ENCODE measurements at regions not wholly inside any gene's neighbourhood (a gene's known extent, or its start where the extent isn't known, plus 50 kb on each side); places are given as distances from the start of the nearest gene placed in this dataset.
"Not testable (repeated sequence)": the region's sequence is repeated elsewhere in the genome, so short reads cannot be mapped to it uniquely, and the experiment has no call there.

DNA sequence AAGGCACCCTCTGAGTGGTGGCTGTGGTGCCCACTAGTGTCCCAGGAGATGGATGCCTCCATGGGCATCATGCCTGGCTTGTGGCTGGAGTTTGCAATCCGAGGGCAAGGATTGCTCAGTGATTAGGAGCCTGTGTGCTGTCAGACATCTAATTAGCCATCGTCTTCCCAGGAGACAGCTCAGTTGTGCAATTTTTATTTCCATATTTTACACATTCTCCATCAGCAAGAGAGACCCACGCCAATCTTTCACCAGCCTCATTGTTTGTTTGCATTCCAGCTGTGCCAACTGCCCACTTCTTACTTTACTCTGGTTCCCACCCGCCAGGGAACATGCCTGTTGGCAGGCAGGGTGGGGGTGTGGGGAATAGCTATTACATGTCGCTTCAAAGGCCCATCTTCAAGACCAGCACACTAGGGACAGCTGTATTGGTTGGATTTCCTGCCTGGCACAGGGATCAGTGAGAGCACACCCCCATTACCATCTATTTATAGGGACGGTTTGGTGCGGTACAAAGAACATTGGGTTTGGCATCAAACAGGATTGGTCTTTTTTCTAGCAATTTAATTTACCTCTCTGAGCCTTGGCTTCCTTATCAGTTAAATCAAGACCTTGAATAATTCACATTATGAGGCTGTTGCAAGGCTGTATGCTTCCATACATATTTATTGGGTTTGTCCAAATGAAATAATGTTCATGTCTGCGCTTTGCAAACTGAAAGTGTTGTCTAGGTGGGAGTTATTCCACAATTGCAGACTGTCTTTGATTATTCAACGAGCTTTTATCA, 80.7 kb upstream of the NAV2 start:
- Histone ChIP-seq H3K27me3 (replicated peaks; ENCODE audit: control insufficient read depth, insufficient read depth, low read length, poor library complexity, severe bottlenecking) (no peaks in the 10 kb centered on the region), H3K9me3 (ENCODE audit: control insufficient read depth, low read length) (no peaks in the 10 kb centered on the region), H3K36me3 (ENCODE audit: control insufficient read depth, insufficient read depth, low read length) (no peaks in the 10 kb centered on the region), H3K4me1 (ENCODE audit: control insufficient read depth, insufficient read depth, low read length, poor library complexity, severe bottlenecking) (no peaks in the 10 kb centered on the region), H3K4me3 (ENCODE audit: insufficient read depth, low read depth, low read length, poor library complexity, severe bottlenecking) (no peak overlapping the region), H3K27ac (ENCODE audit: insufficient read depth, low read length, poor library complexity, severe bottlenecking) (no peak overlapping the region)
- DNase-seq, result no peak

DNA sequence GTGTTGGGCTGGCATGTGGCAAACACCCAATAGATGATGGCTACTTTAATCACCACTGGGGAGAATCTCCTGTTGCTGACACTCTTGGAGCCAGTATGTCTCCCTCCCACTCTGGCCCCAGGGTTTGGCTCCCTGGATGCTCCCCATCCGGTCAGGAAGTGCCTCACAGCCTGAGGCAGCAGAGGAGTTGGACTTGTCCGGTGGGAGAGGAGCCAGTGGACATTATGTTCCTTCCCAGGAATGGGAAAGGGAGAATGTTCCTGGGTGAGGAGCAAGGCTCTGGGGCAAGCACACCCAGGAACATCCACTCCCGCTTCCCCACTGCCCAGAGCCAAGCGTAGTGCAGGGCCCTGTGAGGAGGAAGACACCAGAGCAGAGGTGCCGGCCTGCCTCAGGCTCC, 84.6 kb upstream of the NAV2 start:
- H3K4me1 ChIP-seq (ENCODE audit: control insufficient read depth, insufficient read depth, low read length, poor library complexity, severe bottlenecking), result no peaks in the 10 kb centered on the region

DNA sequence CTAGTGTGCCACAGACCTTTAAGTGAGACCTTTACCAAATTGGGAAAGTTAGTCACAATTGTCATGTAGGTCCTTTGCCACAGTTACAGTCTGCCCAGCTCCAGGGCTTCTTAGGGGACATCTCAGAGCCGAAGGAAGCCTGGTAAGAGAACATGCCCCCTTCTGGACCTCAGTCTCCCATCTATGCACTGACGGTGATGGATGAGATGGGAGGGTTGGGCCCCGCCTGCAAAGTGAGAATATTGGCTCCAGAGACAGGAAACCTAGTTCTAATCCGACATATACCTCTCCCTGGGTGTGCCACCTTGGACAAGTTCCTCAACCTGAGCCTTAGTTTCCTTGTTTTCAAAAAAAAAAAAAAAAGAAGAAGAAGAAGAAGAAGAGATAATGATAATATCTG, 85.1 kb upstream of the NAV2 start:
- no peak for DNase-seq
- H3K4me3 ChIP-seq (ENCODE audit: insufficient read depth, low read depth, low read length, poor library complexity, severe bottlenecking), result no peak overlapping the region
- H3K4me1 ChIP-seq (ENCODE audit: control insufficient read depth, insufficient read depth, low read length, poor library complexity, severe bottlenecking), result no peaks in the 10 kb centered on the region
- H3K27ac ChIP-seq (ENCODE audit: insufficient read depth, low read length, poor library complexity, severe bottlenecking), result no peak overlapping the region
- no peaks in the 10 kb centered on the region for H3K9me3 ChIP-seq (ENCODE audit: control insufficient read depth, low read length)
- no peaks in the 10 kb centered on the region for H3K27me3 ChIP-seq (replicated peaks; ENCODE audit: control insufficient read depth, insufficient read depth, low read length, poor library complexity, severe bottlenecking)
- H3K36me3 ChIP-seq (ENCODE audit: control insufficient read depth, insufficient read depth, low read length), result no peaks in the 10 kb centered on the region

More for the DNA sequence above, 84.6 kb upstream of the NAV2 start:
- Histone ChIP-seq H3K36me3 (ENCODE audit: control insufficient read depth, insufficient read depth, low read length) (no peaks in the 10 kb centered on the region), H3K9me3 (ENCODE audit: control insufficient read depth, low read length) (no peaks in the 10 kb centered on the region), H3K4me3 (ENCODE audit: insufficient read depth, low read depth, low read length, poor library complexity, severe bottlenecking) (no peak overlapping the region), H3K27ac (ENCODE audit: insufficient read depth, low read length, poor library complexity, severe bottlenecking) (no peak overlapping the region), H3K27me3 (replicated peaks; ENCODE audit: control insufficient read depth, insufficient read depth, low read length, poor library complexity, severe bottlenecking) (no peaks in the 10 kb centered on the region)
- no peak for DNase-seq

DNA sequence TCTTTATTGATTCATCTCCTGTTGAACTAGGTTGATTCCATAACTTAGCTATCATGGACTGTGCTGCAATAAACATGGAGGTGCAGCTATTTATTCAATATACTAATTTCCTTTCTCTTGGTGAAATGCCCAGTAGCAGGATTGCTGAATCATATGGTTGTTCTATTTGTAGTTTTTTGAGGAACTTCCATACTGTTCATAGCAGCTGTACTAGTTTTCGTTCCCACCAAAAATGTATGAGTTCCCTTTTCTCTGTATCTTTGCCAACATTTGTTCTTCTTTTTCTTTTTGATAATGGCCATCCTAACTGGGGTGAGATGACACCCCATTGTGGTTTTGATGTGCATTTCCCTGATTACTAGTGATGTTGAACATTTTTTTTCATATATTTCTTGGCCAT, 87.2 kb upstream of the NAV2 start:
- Histone ChIP-seq H3K36me3 (ENCODE audit: control insufficient read depth, insufficient read depth, low read length) (no peaks in the 10 kb centered on the region), H3K9me3 (ENCODE audit: control insufficient read depth, low read length) (no peaks in the 10 kb centered on the region), H3K27ac (ENCODE audit: insufficient read depth, low read length, poor library complexity, severe bottlenecking) (no peak overlapping the region), H3K4me1 (ENCODE audit: control insufficient read depth, insufficient read depth, low read length, poor library complexity, severe bottlenecking) (no peaks in the 10 kb centered on the region), H3K27me3 (replicated peaks; ENCODE audit: control insufficient read depth, insufficient read depth, low read length, poor library complexity, severe bottlenecking) (no peaks in the 10 kb centered on the region), H3K4me3 (ENCODE audit: insufficient read depth, low read depth, low read length, poor library complexity, severe bottlenecking) (no peak overlapping the region)
- no peak for DNase-seq

DNA sequence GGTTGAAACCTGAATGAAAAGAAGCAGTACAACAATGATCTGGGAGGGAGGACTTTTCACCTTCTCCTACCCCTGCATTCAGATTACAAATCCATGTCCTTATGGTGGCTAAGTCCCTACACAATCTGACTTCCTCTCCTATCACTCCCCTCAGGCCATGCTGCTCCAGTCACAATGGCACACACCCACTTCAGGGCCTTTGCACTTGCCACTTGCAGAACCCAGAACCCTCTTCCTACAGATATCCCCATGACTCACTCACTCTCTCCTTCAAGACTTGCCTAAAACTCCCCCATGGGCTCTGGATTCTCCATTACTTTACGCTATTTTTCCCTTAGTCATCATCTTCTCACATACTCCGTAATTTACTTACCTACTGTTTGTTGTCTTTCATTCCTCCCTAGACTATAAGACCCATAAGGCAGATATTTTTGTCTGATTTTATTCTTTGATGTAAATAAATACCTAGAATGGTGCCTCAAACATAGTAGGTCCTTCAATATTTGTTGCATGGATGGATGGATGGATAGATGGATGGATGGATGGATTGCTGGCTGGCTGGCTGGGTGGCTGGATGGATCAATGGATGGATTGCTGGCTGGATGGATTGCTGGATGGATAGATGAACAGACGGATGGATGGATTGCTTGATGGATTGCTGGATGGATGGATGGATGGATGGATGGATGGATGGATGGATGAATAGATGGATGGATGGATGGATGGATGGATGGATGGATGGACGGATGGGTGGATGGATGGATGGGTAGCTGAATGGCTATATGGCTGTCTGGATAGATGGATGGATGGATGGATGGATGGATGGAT, 94.7 kb upstream of the NAV2 start:
- no peaks in the 10 kb centered on the region for H3K9me3 ChIP-seq (ENCODE audit: control insufficient read depth, low read length)
- DNase-seq, result no peak
- no peaks in the 10 kb centered on the region for H3K4me1 ChIP-seq (ENCODE audit: control insufficient read depth, insufficient read depth, low read length, poor library complexity, severe bottlenecking)
- H3K27ac ChIP-seq (ENCODE audit: insufficient read depth, low read length, poor library complexity, severe bottlenecking), result no peak overlapping the region
- no peaks in the 10 kb centered on the region for H3K36me3 ChIP-seq (ENCODE audit: control insufficient read depth, insufficient read depth, low read length)
- no peaks in the 10 kb centered on the region for H3K27me3 ChIP-seq (replicated peaks; ENCODE audit: control insufficient read depth, insufficient read depth, low read length, poor library complexity, severe bottlenecking)
- no peak overlapping the region for H3K4me3 ChIP-seq (ENCODE audit: insufficient read depth, low read depth, low read length, poor library complexity, severe bottlenecking)

DNA sequence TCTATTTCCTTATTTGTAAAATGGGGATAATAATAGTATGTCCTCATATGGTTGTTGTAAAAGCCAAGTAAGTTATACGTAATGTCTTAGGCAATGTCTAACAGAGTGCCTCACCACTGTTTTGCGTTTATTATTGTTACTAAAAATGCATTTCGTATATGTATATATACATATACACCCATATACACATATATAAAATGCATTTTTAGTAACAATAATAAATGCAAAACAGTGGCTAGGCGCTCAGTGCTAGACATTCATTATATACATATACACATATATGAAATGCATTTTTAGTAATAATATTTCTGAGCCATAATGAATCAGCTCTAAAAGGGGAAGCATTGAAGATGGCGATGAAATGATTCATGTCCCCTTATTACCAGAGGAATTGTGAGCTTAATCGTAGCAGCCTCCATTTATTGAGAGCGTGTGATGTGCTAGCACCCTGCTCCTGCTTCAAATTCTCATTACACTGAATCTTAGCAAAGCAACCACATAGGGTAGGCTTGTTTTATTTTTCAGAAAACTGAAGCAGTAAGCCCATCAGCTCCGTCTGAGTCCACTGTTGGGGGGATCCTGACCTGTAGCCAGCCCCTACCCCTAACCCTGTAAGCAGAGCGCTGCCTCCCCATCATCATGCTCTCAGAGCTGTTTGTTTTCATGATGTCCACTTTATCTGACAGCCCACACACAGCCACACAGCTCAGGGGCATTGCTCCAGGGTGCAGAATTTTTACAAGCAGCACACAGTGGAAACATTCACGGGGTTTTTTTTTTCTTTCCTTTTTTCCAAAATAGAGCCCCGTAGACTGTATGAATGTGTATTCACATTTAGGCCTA, 97.1 kb upstream of the NAV2 start:
- H3K4me1 ChIP-seq (ENCODE audit: control insufficient read depth, insufficient read depth, low read length, poor library complexity, severe bottlenecking), result no peaks in the 10 kb centered on the region
- H3K4me3 ChIP-seq (ENCODE audit: insufficient read depth, low read depth, low read length, poor library complexity, severe bottlenecking), result no peak overlapping the region
- H3K27ac ChIP-seq (ENCODE audit: insufficient read depth, low read length, poor library complexity, severe bottlenecking), result no peak overlapping the region
- H3K27me3 ChIP-seq (replicated peaks; ENCODE audit: control insufficient read depth, insufficient read depth, low read length, poor library complexity, severe bottlenecking), result no peaks in the 10 kb centered on the region
- DNase-seq, result no peak
- no peaks in the 10 kb centered on the region for H3K9me3 ChIP-seq (ENCODE audit: control insufficient read depth, low read length)
- H3K36me3 ChIP-seq (ENCODE audit: control insufficient read depth, insufficient read depth, low read length), result no peaks in the 10 kb centered on the region

DNA sequence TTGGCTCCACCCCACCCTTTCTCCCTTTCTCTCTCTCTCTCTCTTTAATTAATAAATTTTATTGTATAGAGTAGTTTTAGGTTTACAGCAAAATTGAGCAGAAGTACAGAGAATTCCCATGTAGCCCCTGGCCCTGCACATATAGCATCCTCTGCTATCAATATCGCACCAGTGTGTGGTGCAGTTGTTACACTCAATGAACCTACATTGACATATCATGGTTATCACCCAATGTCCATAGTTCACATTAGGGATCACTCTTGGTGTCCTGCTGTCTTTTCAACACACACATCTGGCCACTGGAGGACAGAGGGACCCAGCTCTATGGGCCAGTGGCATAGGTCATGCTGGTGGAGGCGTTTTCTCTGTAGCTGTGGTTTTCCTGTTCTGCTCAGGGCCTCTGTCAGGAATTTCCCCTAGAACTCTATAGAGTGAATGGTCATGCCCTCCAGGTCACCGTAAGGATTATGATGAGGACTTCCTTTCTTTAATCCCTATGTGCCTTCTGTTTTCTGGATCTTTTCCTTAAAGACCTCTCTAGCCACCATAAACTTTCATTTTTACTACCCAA, 98.2 kb upstream of the NAV2 start:
- no peaks in the 10 kb centered on the region for H3K36me3 ChIP-seq (ENCODE audit: control insufficient read depth, insufficient read depth, low read length)
- H3K27ac ChIP-seq (ENCODE audit: insufficient read depth, low read length, poor library complexity, severe bottlenecking), result no peak overlapping the region
- DNase-seq, result no peak
- no peaks in the 10 kb centered on the region for H3K27me3 ChIP-seq (replicated peaks; ENCODE audit: control insufficient read depth, insufficient read depth, low read length, poor library complexity, severe bottlenecking)
- no peak overlapping the region for H3K4me3 ChIP-seq (ENCODE audit: insufficient read depth, low read depth, low read length, poor library complexity, severe bottlenecking)
- no peaks in the 10 kb centered on the region for H3K9me3 ChIP-seq (ENCODE audit: control insufficient read depth, low read length)
- no peaks in the 10 kb centered on the region for H3K4me1 ChIP-seq (ENCODE audit: control insufficient read depth, insufficient read depth, low read length, poor library complexity, severe bottlenecking)

DNA sequence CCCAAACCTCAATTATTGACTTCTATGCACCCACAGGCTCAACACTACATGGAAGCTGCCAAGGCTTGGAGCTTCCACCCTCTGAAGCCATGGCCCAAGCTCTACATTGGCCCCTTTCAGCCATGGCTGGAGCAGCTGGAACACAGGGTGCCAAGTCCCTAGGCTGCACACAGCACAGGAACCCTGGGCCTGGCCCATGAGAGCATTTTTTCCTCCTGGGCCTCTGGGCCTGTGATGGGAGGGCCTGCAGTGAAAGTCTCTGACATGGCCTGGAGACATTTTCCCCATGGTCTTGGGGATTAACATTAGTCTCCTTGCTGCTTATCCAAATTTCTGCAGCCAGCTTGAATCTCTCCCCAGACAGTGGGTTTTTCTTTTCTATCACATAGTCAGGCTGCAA, 100.6 kb upstream of the NAV2 start:
- H3K9me3 ChIP-seq (ENCODE audit: control insufficient read depth, low read length); H3K27me3 ChIP-seq (replicated peaks; ENCODE audit: control insufficient read depth, insufficient read depth, low read length, poor library complexity, severe bottlenecking); H3K36me3 ChIP-seq (ENCODE audit: control insufficient read depth, insufficient read depth, low read length); H3K4me3 ChIP-seq (ENCODE audit: insufficient read depth, low read depth, low read length, poor library complexity, severe bottlenecking); H3K4me1 ChIP-seq (ENCODE audit: control insufficient read depth, insufficient read depth, low read length, poor library complexity, severe bottlenecking); H3K27ac ChIP-seq (ENCODE audit: insufficient read depth, low read length, poor library complexity, severe bottlenecking); DNase-seq: not testable (repeated sequence)

DNA sequence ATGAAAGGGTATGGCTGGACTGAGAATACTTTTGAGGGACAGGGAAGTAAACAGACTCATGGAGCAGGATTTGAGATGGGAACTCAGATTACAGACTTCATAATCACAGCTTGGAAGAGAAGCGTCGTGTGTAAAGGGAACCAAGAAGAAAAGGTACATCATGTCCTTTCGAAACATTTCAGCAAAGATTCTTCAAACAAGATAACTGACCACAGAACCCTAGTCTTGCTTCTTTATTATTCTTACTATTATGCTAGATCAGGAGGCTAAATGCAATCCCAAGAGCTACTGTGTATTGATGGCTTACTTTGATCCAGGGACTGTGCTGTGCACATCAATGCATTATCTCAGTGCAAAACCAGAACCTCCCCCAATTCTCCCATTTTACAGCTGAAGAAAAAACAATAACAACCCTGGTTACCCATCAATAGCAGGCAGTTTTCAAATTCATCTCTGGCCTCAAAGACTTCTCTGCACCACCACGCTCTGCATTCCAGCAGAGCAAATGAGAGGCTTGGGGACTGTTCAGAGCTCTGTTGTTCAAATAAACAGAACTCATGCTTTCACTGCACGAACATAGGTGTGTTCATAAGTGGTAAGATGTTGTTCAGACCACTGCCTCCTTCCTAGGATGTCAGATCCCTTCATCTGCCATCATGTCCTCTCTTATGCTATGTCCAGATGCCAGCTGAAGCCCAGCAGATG, 104.8 kb upstream of the NAV2 start:
- no peaks in the 10 kb centered on the region for H3K4me1 ChIP-seq (ENCODE audit: control insufficient read depth, insufficient read depth, low read length, poor library complexity, severe bottlenecking)

More for the DNA sequence above, 104.8 kb upstream of the NAV2 start:
- Histone ChIP-seq H3K27me3 (replicated peaks; ENCODE audit: control insufficient read depth, insufficient read depth, low read length, poor library complexity, severe bottlenecking) (no peaks in the 10 kb centered on the region), H3K4me3 (ENCODE audit: insufficient read depth, low read depth, low read length, poor library complexity, severe bottlenecking) (no peak overlapping the region), H3K9me3 (ENCODE audit: control insufficient read depth, low read length) (no peaks in the 10 kb centered on the region), H3K27ac (ENCODE audit: insufficient read depth, low read length, poor library complexity, severe bottlenecking) (no peak overlapping the region), H3K36me3 (ENCODE audit: control insufficient read depth, insufficient read depth, low read length) (no peaks in the 10 kb centered on the region)
- no peak for DNase-seq
